ENCODE measurements at regions not wholly inside any gene's neighbourhood (a gene's known extent, or its start where the extent isn't known, plus 50 kb on each side); places are given as distances from the start of the nearest gene placed in this dataset.

- Mint-ChIP-seq H3K36me3 (peaks cover 9% of the 10 kb centered on the region), H3K27me3 (ENCODE audit: low read depth) (no peaks in the 10 kb centered on the region), H3K27ac (no peak overlapping the region), H3K4me1 (peaks cover 7% of the 10 kb centered on the region; the same call in 1 of the 2 replicates), H3K9me3 (peaks cover 13% of the 10 kb centered on the region), H3K4me3 (no peak overlapping the region)
- TF ChIP-seq ZNF512 (CRISPR knock-in tag; IDR thresholded peaks at IDR 0.05; ENCODE audit: borderline replicate concordance) (no peak), ZNF416 (CRISPR knock-in tag; IDR thresholded peaks at IDR 0.05) (no peak), MLX (CRISPR knock-in tag; IDR thresholded peaks at IDR 0.05) (no peak), MAX (CRISPR knock-in tag; IDR thresholded peaks at IDR 0.05) (no peak), GRHL2 (CRISPR knock-in tag; IDR thresholded peaks at IDR 0.05; ENCODE audit: insufficient replicate concordance, severe bottlenecking) (no peak), ATF6 (CRISPR knock-in tag; IDR thresholded peaks at IDR 0.05) (no peak), ATF3 (CRISPR knock-in tag; conservative IDR thresholded peaks at IDR 0.05) (no peak), JAZF1 (CRISPR knock-in tag; IDR thresholded peaks at IDR 0.05) (no peak), USF2 (CRISPR knock-in tag; IDR thresholded peaks at IDR 0.05) (no peak), FOXK1 (CRISPR knock-in tag; IDR thresholded peaks at IDR 0.05) (no peak), KAT7 (CRISPR knock-in tag; IDR thresholded peaks at IDR 0.05; ENCODE audit: borderline replicate concordance) (no peak), ARID4B (CRISPR knock-in tag; IDR thresholded peaks at IDR 0.05; ENCODE audit: borderline replicate concordance) (no peak), ZNF317 (CRISPR knock-in tag; IDR thresholded peaks at IDR 0.05; ENCODE audit: borderline replicate concordance, low read depth) (no peak), USF1 (CRISPR knock-in tag; IDR thresholded peaks at IDR 0.05) (no peak), MYBL2 (CRISPR knock-in tag; IDR thresholded peaks at IDR 0.05) (no peak), ZSCAN18 (CRISPR knock-in tag; IDR thresholded peaks at IDR 0.05) (no peak), NR1H2 (CRISPR knock-in tag; IDR thresholded peaks at IDR 0.05) (no peak), ZNF425 (CRISPR knock-in tag; conservative IDR thresholded peaks at IDR 0.05) (no peak), SMAD4 (CRISPR knock-in tag; IDR thresholded peaks at IDR 0.05) (no peak), CREM (CRISPR knock-in tag; IDR thresholded peaks at IDR 0.05) (no peak)
- ATAC-seq (no peak), DNase-seq (ENCODE audit: low spot score) (no peak)
- ChIA-PET POLR2A (no interaction called here), CTCF (no interaction called here)
These were observed 287.1 kb downstream of the KCNN2 start for GRCh38 chr5:114648940-114649339.
